ENCODE measurements at regions not wholly inside any gene's neighbourhood (a gene's known extent, or its start where the extent isn't known, plus 50 kb on each side); places are given as distances from the start of the nearest gene placed in this dataset.

DNA sequence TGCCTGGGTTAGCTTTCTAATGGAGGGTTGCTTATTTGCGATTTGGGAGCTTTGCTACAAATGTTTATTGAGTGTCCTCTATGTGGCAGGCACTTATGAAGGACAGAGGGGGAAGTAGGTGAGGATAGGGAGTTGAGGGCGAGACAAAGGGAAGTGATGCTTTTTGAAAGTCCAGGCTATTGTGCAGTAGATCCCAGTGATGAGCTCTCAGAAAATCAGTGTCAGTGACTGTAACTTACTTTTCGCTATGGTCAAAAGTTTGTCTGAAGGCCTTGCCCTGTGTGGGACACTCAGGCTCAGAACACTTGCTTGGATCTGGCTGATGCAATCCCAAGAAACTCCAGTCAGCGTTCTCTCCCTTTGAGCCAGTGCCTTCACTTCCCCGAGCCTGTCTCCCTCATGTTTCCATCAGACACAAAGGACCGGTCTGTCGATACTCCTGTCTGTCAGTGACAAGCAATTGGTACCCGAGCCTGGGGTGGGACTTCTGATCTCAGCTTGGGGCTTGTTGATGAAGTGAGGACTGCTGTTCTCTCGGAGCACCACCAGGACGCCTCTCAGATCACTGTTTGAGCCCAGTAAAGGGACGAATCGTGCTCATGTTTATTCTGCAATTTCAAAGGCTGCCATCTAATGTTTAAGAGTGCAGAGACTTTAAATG, 63.1 kb upstream of the SORCS3 start:
- DNase-seq (ENCODE audit: low spot score), result no peak
- in situ Hi-C loops (cut with MboI; ENCODE audit: low pct_unique_long_range_greater_than_20kb, low sequenced_read_pairs, unreplicated experiment), result no loop called here
- TF ChIP-seq, protein P1, sequence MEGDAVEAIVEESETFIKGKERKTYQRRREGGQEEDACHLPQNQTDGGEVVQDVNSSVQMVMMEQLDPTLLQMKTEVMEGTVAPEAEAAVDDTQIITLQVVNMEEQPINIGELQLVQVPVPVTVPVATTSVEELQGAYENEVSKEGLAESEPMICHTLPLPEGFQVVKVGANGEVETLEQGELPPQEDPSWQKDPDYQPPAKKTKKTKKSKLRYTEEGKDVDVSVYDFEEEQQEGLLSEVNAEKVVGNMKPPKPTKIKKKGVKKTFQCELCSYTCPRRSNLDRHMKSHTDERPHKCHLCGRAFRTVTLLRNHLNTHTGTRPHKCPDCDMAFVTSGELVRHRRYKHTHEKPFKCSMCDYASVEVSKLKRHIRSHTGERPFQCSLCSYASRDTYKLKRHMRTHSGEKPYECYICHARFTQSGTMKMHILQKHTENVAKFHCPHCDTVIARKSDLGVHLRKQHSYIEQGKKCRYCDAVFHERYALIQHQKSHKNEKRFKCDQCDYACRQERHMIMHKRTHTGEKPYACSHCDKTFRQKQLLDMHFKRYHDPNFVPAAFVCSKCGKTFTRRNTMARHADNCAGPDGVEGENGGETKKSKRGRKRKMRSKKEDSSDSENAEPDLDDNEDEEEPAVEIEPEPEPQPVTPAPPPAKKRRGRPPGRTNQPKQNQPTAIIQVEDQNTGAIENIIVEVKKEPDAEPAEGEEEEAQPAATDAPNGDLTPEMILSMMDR (IDR thresholded peaks at IDR 0.05; ENCODE audit: extremely low read depth, insufficient read depth, missing control alignments), result no peak

DNA sequence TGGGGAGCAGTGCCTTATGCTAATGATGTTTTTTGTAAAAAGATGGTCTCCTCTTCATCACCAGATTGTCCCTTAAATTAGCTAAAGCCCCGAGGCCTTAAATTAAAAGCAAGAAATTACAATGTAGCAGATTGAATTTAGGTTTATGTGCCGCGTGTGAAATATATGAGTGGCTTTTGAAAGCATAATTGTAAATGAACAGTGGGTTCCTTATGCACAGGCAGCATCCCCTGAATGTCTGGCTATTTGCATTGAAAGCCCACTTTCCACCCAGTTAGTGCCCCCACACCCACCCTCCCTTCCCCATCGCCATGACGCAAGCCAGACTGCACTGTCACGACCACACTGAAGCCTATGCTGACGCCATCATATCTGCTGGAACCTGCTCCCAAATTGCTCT, 62.4 kb upstream of the SORCS3 start:
- in situ Hi-C loops (cut with MboI; ENCODE audit: low pct_unique_long_range_greater_than_20kb, low sequenced_read_pairs, unreplicated experiment), result no loop called here
- DNase-seq (ENCODE audit: low spot score), result no peak
- TF ChIP-seq, protein P1 (IDR thresholded peaks at IDR 0.05; ENCODE audit: extremely low read depth, insufficient read depth, missing control alignments), result no peak

DNA sequence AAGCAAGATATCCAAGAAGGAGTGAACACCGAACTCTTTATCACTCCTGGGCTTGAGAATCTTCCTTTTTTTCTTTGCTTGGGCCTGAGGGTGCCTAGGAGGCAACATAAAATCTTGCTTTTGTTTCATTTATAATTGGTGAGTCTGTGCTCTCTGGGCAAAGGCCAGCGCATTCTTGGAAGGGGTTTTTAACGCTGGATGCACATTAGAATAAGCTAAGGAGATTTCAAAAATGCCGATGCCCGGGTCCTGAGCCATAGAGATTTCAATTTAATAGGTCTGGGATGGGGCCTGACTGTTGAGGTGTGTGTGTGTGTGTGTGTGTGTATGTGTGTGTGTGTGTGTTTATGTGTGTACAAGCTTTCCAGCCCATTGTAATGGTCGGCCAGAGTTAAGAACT, 62.0 kb upstream of the SORCS3 start:
- in situ Hi-C loops (cut with MboI; ENCODE audit: low pct_unique_long_range_greater_than_20kb, low sequenced_read_pairs, unreplicated experiment), result no loop called here
- TF ChIP-seq, protein P1 (IDR thresholded peaks at IDR 0.05; ENCODE audit: extremely low read depth, insufficient read depth, missing control alignments), result no peak
- DNase-seq (ENCODE audit: low spot score), result no peak

DNA sequence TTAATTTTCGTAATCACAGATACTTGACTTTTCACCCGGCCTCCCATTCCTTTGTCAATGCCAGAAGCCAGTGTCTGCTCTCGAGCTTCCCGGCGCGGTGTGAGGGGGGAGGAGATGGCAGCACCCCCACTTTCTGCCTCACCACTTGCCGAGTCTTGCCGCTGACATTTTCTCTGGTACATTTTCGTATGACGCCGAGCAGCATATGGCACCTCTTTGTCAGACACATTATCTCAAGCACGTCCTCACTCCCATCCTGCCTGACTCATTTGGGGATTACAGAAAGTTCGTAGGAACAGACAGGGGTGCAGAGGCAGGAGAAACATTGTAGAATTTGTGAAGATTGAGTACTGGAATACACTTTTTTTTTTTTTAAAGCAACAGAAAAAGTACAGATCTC, 60.8 kb upstream of the SORCS3 start:
- TF ChIP-seq, protein P1 (IDR thresholded peaks at IDR 0.05; ENCODE audit: extremely low read depth, insufficient read depth, missing control alignments), result no peak
- in situ Hi-C loops (cut with MboI; ENCODE audit: low pct_unique_long_range_greater_than_20kb, low sequenced_read_pairs, unreplicated experiment), result no loop called here
- no peak for DNase-seq (ENCODE audit: low spot score)

DNA sequence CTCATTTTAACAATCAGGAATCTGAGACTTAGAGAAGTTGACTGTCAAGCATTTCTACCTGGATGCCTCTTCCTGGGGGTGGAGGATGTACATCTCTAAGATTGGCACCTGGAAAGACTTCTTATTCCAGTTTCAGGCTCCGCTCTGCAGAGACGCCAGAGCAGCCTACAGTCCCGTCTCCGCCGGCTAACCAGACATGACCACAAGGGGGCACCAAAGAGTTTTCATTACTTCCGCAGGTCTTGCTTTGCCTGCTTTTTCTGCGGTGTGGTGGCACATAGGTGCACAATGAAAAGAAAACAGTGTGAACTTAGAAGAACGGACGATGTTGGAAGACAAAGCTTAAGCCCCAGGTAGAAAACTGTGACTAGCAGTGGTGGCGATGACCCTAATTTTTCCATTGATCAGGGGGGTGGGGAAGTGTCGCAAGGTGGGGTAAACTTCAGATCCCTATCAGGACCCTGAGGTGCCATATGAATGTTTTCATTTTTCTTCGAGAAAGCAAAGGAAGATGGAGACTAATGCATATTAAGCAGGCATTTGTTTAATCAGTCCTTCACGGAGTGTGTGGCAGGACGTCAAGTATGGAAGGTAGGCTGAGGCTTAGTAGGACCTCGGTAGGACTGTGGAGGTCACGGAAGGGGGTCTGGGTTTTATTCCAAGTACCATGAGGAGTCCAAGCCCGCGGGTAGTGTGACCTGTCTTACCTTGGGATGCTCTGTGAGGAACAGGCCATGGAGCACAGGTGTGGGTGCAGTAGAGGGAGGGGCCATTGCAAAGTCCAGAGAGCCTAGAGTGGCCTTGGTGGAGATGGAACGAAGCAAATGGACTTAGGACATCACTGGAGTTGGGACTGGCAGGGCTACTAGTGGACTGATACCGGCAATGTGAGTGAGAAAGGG, 60.1 kb upstream of the SORCS3 start:
- in situ Hi-C loops (cut with MboI; ENCODE audit: low pct_unique_long_range_greater_than_20kb, low sequenced_read_pairs, unreplicated experiment), result no loop called here
- DNase-seq (ENCODE audit: low spot score), result peak; percentile 66
- TF ChIP-seq, protein P1 (IDR thresholded peaks at IDR 0.05; ENCODE audit: extremely low read depth, insufficient read depth, missing control alignments), result peak; percentile 89

DNA sequence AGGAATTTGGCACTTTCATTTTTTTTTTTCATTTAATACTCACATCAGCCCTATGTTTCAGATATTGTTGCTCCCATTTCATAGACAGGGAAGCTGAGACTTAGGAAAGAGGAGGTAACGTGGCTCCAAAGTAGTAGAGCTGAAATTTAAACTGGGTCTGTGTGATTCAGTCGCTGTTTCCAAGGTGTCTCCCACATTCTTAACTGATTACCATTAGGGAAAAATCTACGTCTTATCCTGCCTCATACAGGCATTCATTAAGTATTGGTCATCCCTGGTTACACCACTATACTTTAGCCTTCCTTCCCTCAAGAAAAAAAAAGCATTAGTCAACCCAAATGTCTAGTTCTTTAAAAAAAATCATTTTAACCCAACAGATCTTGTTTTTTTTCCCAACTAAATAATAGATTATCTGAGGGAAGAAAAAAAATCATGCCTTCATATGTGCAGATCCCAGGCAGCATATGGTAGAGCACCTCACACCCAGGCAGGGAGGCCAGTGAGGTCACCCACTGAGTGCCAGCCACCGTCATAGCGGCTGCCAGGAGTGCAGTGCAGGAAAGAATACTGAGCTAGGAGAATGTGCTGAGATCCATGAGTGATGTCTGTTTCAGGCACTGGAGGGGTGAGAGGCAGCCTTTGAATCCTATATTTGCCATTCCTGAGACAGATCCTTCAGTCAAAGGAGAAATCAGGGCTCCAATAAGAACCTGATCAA, 59.0 kb upstream of the SORCS3 start:
- no peak for DNase-seq (ENCODE audit: low spot score)
- TF ChIP-seq, protein P1 (IDR thresholded peaks at IDR 0.05; ENCODE audit: extremely low read depth, insufficient read depth, missing control alignments), result no peak
- in situ Hi-C loops (cut with MboI; ENCODE audit: low pct_unique_long_range_greater_than_20kb, low sequenced_read_pairs, unreplicated experiment), result no loop called here

All from GM13977 (cell line).